ENCODE measurements at regions not wholly inside any gene's neighbourhood (a gene's known extent, or its start where the extent isn't known, plus 50 kb on each side); places are given as distances from the start of the nearest gene placed in this dataset.

DNA sequence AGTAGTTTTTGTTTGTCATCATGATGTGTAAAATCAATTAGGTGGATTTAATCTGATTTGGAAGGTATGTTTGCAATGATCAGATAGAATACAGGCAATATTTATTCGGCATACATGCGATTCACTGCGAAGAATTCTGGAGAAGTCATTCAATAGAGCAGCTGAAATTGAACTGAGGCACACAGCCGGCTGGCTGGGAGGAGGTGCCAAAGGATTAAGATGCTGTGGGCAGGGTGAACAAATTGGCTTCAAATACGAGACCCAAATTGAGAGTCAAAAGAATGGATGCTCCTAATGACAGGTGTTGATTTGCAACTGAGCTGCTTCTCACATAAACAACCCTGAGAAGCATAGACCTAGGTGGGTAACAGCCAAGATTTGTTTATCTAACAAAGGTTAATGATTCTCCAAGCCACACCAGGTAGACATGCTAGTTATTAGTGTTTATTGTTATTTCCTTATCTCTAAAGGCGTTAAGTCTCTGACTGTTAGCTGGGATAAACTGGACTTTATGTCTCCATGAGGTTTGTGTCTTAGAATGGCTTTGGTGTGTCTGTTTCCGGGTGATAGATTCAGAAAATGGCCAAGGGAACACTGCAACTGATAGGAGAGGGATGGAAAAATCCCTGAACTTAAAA, 55.3 kb upstream of the CLINT1 start:
- TF ChIP-seq CTCF (conservative IDR thresholded peaks at IDR 0.05; ENCODE audit: low read length) (no peak), EZH2phosphoT487 (IDR thresholded peaks at IDR 0.05; ENCODE audit: borderline replicate concordance, low read depth, low read length) (no peak)
